ENCODE measurements at regions not wholly inside any gene's neighbourhood (a gene's known extent, or its start where the extent isn't known, plus 50 kb on each side); places are given as distances from the start of the nearest gene placed in this dataset.

GRCh38 chr15:85941186-85941855 lies 138.3 kb upstream of the AGBL1 start:
- DNase-seq (ENCODE audit: low spot score), result no peak

GRCh38 chr15:85942632-85943031 lies 137.0 kb upstream of the AGBL1 start:
- no peak for DNase-seq (ENCODE audit: low spot score)

GRCh38 chr15:85943151-85943550 lies 136.5 kb upstream of the AGBL1 start:
- no peak for DNase-seq (ENCODE audit: low spot score)

- no peak for DNase-seq (ENCODE audit: low spot score)
Measured at GRCh38 chr15:85943791-85944190, 135.9 kb upstream of the AGBL1 start.

- no peak for DNase-seq (ENCODE audit: low spot score)
Measured at GRCh38 chr15:85947021-85947420, 132.7 kb upstream of the AGBL1 start.

- DNase-seq (ENCODE audit: low spot score), result no peak
Measured at GRCh38 chr15:85947936-85948335, 131.7 kb upstream of the AGBL1 start.

- no peak for DNase-seq (ENCODE audit: low spot score)
Measured at GRCh38 chr15:85950101-85950500, 129.6 kb upstream of the AGBL1 start.

- no peak for DNase-seq (ENCODE audit: low spot score)
Measured at GRCh38 chr15:85954586-85954985, 125.1 kb upstream of the AGBL1 start.

- DNase-seq (ENCODE audit: low spot score), result no peak
Measured at GRCh38 chr15:85955501-85956391, 123.9 kb upstream of the AGBL1 start.

- no peak for DNase-seq (ENCODE audit: low spot score)
Measured at GRCh38 chr15:85956532-85957275, 123.0 kb upstream of the AGBL1 start.

GRCh38 chr15:85959611-85960010 lies 120.1 kb upstream of the AGBL1 start:
- no peak for DNase-seq (ENCODE audit: low spot score)

GRCh38 chr15:85960381-85960780 lies 119.3 kb upstream of the AGBL1 start:
- no peak for DNase-seq (ENCODE audit: low spot score)

GRCh38 chr15:85961821-85962220 lies 117.8 kb upstream of the AGBL1 start:
- DNase-seq (ENCODE audit: low spot score), result no peak

GRCh38 chr15:85963262-85963760 lies 116.4 kb upstream of the AGBL1 start:
- DNase-seq (ENCODE audit: low spot score), result no peak

GRCh38 chr15:85964471-85964870 lies 115.2 kb upstream of the AGBL1 start:
- DNase-seq (ENCODE audit: low spot score), result no peak

- no peak for DNase-seq (ENCODE audit: low spot score)
Measured at GRCh38 chr15:85967553-85967952, 112.1 kb upstream of the AGBL1 start.

- no peak for DNase-seq (ENCODE audit: low spot score)
Measured at GRCh38 chr15:85972805-85973540, 106.7 kb upstream of the AGBL1 start.

- no peak for DNase-seq (ENCODE audit: low spot score)
Measured at GRCh38 chr15:85973584-85974347, 105.9 kb upstream of the AGBL1 start.

GRCh38 chr15:85974348-85974705 lies 105.3 kb upstream of the AGBL1 start:
- DNase-seq (ENCODE audit: low spot score), result no peak

GRCh38 chr15:85974742-85975141 lies 104.9 kb upstream of the AGBL1 start:
- no peak for DNase-seq (ENCODE audit: low spot score)

GRCh38 chr15:85976102-85976501 lies 103.6 kb upstream of the AGBL1 start:
- no peak for DNase-seq (ENCODE audit: low spot score)

Data from mucosa of gallbladder (tissue), 1 donor.